ENCODE measurements at regions not wholly inside any gene's neighbourhood (a gene's known extent, or its start where the extent isn't known, plus 50 kb on each side); places are given as distances from the start of the nearest gene placed in this dataset.

GRCh38 chr18:54086046-54086802, 138.2 kb downstream of the MBD2 start:
- H3K4me3 ChIP-seq (ENCODE audit: low read depth, low read length) = no peak overlapping the region
- TF ChIP-seq, protein P1, sequence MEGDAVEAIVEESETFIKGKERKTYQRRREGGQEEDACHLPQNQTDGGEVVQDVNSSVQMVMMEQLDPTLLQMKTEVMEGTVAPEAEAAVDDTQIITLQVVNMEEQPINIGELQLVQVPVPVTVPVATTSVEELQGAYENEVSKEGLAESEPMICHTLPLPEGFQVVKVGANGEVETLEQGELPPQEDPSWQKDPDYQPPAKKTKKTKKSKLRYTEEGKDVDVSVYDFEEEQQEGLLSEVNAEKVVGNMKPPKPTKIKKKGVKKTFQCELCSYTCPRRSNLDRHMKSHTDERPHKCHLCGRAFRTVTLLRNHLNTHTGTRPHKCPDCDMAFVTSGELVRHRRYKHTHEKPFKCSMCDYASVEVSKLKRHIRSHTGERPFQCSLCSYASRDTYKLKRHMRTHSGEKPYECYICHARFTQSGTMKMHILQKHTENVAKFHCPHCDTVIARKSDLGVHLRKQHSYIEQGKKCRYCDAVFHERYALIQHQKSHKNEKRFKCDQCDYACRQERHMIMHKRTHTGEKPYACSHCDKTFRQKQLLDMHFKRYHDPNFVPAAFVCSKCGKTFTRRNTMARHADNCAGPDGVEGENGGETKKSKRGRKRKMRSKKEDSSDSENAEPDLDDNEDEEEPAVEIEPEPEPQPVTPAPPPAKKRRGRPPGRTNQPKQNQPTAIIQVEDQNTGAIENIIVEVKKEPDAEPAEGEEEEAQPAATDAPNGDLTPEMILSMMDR (IDR thresholded peaks at IDR 0.05; ENCODE audit: low read depth, low read length, missing control alignments) = no peak
- peak; percentile 51 for DNase-seq (ENCODE audit: low read depth)

DNA sequence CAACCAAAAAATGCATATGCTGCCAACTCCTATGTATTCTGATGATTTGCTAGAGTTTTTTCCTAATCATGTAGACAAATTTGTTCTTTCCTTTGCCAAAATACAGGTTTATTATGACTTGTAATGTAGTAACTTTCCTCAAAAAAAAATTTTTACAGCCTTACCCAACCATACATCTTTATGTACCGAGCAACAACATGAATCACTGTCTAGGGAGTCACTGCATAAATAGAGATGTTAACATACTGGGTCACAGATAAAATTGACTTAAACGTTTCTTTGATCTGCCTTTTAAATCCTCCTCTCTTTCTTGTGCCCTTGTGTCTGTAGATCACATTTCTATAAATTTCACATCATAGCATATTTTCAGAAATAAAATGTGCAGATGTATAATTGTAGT, 143.6 kb downstream of the MBD2 start:
- DNase-seq (ENCODE audit: low read depth) = no peak
- TF ChIP-seq, protein P1 (IDR thresholded peaks at IDR 0.05; ENCODE audit: low read depth, low read length, missing control alignments) = no peak
- no peak overlapping the region for H3K4me3 ChIP-seq (ENCODE audit: low read depth, low read length)

- TF ChIP-seq, protein P1 (IDR thresholded peaks at IDR 0.05; ENCODE audit: low read depth, low read length, missing control alignments) = no peak
- H3K4me3 ChIP-seq (ENCODE audit: low read depth, low read length) = no peak overlapping the region
- no peak for DNase-seq (ENCODE audit: low read depth)
Observed at GRCh38 chr18:54076166-54076565, 148.3 kb downstream of the MBD2 start.

DNA sequence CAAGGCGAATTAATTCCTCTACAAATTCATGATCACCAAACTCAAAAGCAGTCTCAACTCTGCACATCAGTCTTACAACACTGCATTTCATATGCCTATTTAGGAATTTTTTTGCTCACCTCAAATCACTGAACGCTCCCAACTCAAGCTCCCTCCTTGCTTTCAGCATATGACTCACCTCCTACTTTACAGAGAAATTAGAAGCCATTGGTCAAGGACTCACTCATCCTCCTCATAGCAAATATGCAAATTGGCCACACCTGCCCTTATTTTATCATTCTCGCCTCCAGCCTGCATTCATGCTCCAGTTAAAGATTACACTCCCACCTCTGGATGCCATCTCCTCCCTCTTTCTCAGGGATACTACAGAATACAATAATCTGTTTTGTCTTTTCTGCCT, 148.8 kb downstream of the MBD2 start:
- no peak for DNase-seq (ENCODE audit: low read depth)
- no peak overlapping the region for H3K4me3 ChIP-seq (ENCODE audit: low read depth, low read length)
- TF ChIP-seq, protein P1 (IDR thresholded peaks at IDR 0.05; ENCODE audit: low read depth, low read length, missing control alignments) = no peak

DNA sequence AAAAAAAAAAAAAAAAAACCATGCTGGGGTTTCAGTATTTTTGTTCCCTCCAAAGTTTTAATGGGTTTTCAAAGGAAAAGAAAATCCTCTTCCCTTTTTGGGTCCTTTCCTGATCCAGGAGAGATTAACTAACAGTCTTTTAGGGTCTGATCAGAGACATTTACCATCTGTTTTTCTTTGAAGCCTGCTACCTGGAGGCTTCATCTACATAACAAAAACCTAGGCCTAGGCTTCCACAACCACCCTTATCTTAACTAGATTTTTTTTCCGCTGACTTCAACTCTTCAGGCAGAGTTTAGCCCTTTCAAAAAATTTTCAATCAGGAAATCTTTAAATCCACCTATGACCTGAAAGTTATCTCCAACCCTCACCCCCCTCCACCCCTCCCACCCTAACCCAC, 154.7 kb downstream of the MBD2 start:
- no peak overlapping the region for H3K4me3 ChIP-seq (ENCODE audit: low read depth, low read length)
- TF ChIP-seq, protein P1 (IDR thresholded peaks at IDR 0.05; ENCODE audit: low read depth, low read length, missing control alignments) = no peak
- no peak for DNase-seq (ENCODE audit: low read depth)

DNA sequence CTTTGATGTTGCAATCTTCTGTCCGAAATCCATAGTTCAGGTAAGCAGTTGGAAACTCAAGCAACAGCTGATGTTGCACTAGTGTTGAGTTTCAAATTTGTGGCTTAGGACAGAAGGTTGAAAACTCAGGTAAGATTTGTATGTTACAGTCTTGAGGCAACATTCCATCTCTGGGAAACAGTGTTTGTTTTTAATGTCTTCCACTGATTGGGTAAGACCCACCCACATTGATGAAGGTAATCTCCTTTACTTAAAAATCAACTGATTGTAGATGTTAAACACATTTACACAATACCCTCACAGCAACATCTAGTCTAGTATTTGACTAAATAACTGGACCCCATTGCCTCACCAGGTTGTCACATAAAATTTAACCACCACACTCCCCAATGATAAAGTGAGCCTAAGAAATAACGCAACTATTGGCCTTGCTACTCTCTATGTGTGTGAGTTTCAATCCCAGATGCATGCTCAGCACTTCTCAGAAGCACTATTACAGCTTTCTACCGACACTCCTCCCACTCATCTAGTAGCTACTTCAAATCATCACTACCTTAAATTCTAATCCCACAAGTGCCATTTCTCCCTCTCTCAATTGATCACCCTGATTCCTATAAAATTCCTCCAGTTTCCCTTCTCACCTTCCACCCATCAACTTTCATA, 164.0 kb downstream of the MBD2 start:
- no peak for DNase-seq (ENCODE audit: low read depth)
- TF ChIP-seq, protein P1 (IDR thresholded peaks at IDR 0.05; ENCODE audit: low read depth, low read length, missing control alignments) = no peak
- H3K4me3 ChIP-seq (ENCODE audit: low read depth, low read length) = no peak overlapping the region

Data from GM12864 (cell line).